B cell (primary cell): ENCODE measurements at regions not wholly inside any gene's neighbourhood (a gene's known extent, or its start where the extent isn't known, plus 50 kb on each side); places are given as distances from the start of the nearest gene placed in this dataset.

ENCODE experiments used
- ATAC-seq: fragments of 200-7000 bp; cut with Tn5 transposase; one replicate; pipeline ENCODE4 v1.10.0; 2021; ENCODE audit warnings: low read depth, mild to moderate bottlenecking, moderate number of reproducible peaks, moderate library complexity
- CTCF ChIA-PET: fragments of 350-600 bp; sonication (Branson Sonifier 250); formaldehyde crosslinking; loops from one replicate; lab custom pipeline; 2021; ENCODE audit warnings: antibody characterized with exemption, inconsistent platforms; lab: Charles Lee
- POLR2A ChIA-PET: fragments of 350-600 bp; sonication (Branson Sonifier 250); formaldehyde crosslinking; loops from one replicate; lab custom pipeline; 2021; ENCODE audit warnings: antibody characterized with exemption; lab: Charles Lee
- DNase-seq: peaks from one replicate; pipeline ENCODE4 v3.0.0; 2013
- H2AFZ ChIP-seq: 2 replicates; pipeline ENCODE4 v1.6.1; 2012; ENCODE audit warnings: mild to moderate bottlenecking, low read depth, low read length; ENCODE audit not compliant: insufficient read depth, poor library complexity, severe bottlenecking
- H3K27ac ChIP-seq, 2 donors: 1 replicate in 1 of 2; 2 replicates in 1 of 2; pipeline ENCODE4 v1.5.1; 2012 to 2013; ENCODE audit warnings: low read length in 2 of 2, mild to moderate bottlenecking in 2 of 2, moderate library complexity in 1 of 2
- H3K27me3 ChIP-seq, 4 experiments: fragments of 200-600 bp in 1 of 4; sonication (generic) in 1 of 4; replicated peaks in 1 of 4; 1 replicate in 2 of 4; 2 replicates in 2 of 4; pipeline versions ENCODE4 v1.6.1 to v1.7.0; 2013 to 2016; ENCODE audit warnings: low read length in 3 of 4, mild to moderate bottlenecking in 2 of 4, mixed read lengths in 1 of 4, moderate library complexity in 1 of 4; ENCODE audit not compliant: insufficient read depth in 4 of 4, control insufficient read depth in 3 of 4; ENCODE audit errors: control extremely low read depth in 1 of 4
- H3K36me3 ChIP-seq, 2 experiments: replicated peaks in 1 of 2; 1 replicate in 1 of 2; 2 replicates in 1 of 2; pipeline versions ENCODE4 v1.6.1 to v1.7.1; 2013; ENCODE audit warnings: low read length in 1 of 2; ENCODE audit not compliant: insufficient read depth in 2 of 2, control insufficient read depth in 1 of 2; ENCODE audit errors: control extremely low read depth in 1 of 2, extremely low read depth in 1 of 2
- H3K4me1 ChIP-seq, 2 donors: fragments of 200-600 bp in 1 of 2; sonication (generic) in 1 of 2; 1 replicate in 1 of 2; 2 replicates in 1 of 2; pipeline versions ENCODE4 v1.5.1 to v1.6.1; 2013 to 2017; ENCODE audit warnings: low read length in 2 of 2; ENCODE audit not compliant: control insufficient read depth in 2 of 2, insufficient read depth in 2 of 2
- H3K4me2 ChIP-seq: replicated peaks from 2 replicates; pipeline ENCODE3; 2012; ENCODE audit warnings: mild to moderate bottlenecking, low read depth, low read length; ENCODE audit not compliant: poor library complexity, severe bottlenecking
- H3K4me3 ChIP-seq, 5 experiments: fragments of 200-600 bp in 1 of 5; sonication (generic) in 1 of 5; 1 replicate in 3 of 5; 2 replicates in 2 of 5; pipeline versions ENCODE4 v1.5.1 to v1.7.0; 2011 to 2016; ENCODE audit warnings: low read length in 4 of 5, mild to moderate bottlenecking in 4 of 5, low read depth in 2 of 5, control low read depth in 1 of 5, moderate library complexity in 1 of 5; ENCODE audit not compliant: insufficient read depth in 1 of 5; ENCODE audit errors: control extremely low read depth in 1 of 5, extremely low read depth in 1 of 5
- H3K79me2 ChIP-seq: fragments of 200-600 bp; sonication (generic); one replicate; pipeline ENCODE4 v1.6.0; 2016; ENCODE audit warnings: low read length; ENCODE audit not compliant: control insufficient read depth, insufficient read depth
- H3K9ac ChIP-seq: fragments of 200-600 bp; sonication (generic); 2 replicates; pipeline ENCODE4 v1.6.1; 2017; ENCODE audit warnings: mild to moderate bottlenecking, low read length, moderate library complexity
- H3K9me3 ChIP-seq, 3 donors: one replicate each; pipeline versions ENCODE4 v1.6.1 to v1.7.1; 2013; ENCODE audit warnings: low read length in 2 of 3; ENCODE audit not compliant: control insufficient read depth in 2 of 3, insufficient read depth in 1 of 3; ENCODE audit errors: control extremely low read depth in 1 of 3
- H4K20me1 ChIP-seq: 2 replicates; pipeline ENCODE4 v1.6.0; 2012; ENCODE audit warnings: mild to moderate bottlenecking, low read length; ENCODE audit not compliant: insufficient read depth, control insufficient read depth, poor library complexity, severe bottlenecking
- H3K27ac Mint-ChIP-seq: one replicate; pipeline ENCODE4 v1.8.0; 2021; ENCODE audit warnings: mixed read lengths
- H3K27me3 Mint-ChIP-seq: one replicate; pipeline ENCODE4 v1.8.0; 2021; ENCODE audit warnings: mixed read lengths
- H3K4me1 Mint-ChIP-seq: one replicate; pipeline ENCODE4 v1.8.0; 2021; ENCODE audit warnings: mixed read lengths
- H3K4me3 Mint-ChIP-seq: one replicate; pipeline ENCODE4 v1.8.0; 2021; ENCODE audit warnings: mixed read lengths
- H3K9me3 Mint-ChIP-seq: one replicate; pipeline ENCODE4 v1.8.0; 2022; ENCODE audit warnings: mixed read lengths; ENCODE audit not compliant: insufficient read depth
- CTCF ChIP-seq: fragments of 200-600 bp; IDR thresholded peaks from one replicate; pipeline ENCODE4 v1.8.0; 2022; ENCODE audit warnings: antibody characterized with exemption, mild to moderate bottlenecking
- EZH2 ChIP-seq: IDR thresholded peaks from 2 replicates; pipeline ENCODE4 v1.6.1; 2012; ENCODE audit warnings: borderline replicate concordance, low read depth, mild to moderate bottlenecking, moderate library complexity, low read length; ENCODE audit not compliant: insufficient read depth, poor library complexity, severe bottlenecking
- WGBS: methylation state at CpG from one replicate; pipeline ENCODE4 v1.1.5; 2013; ENCODE audit warnings: missing lambda C conversion rate; ENCODE audit not compliant: insufficient coverage; 5-methylcytosine and 5-hydroxymethylcytosine counted together
- intact Hi-C: fragments of 100-400 bp; cut with micrococcal nuclease; formaldehyde crosslinking; loops from one replicate; pipeline ENCODE4 v1.10.0; 2022

DNA sequence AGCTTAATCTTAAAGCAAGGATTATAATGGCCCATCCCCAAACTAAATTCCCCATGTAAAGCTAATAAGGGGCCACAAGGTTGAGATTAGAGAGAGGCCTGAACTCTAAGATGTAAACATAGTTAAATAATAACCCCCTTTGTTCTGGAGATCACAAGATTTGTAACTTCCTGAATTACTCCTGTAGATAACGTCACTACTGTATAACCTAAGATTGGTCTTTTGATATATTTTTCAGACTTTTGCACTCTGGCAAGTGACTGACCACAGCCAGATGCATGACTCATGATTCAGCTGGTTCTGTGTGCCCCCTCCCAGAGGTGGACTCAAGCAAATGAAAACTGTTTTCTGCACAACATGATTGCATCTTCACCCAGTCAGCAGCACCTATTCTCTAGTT lies 686.0 kb upstream of the DDX18 start:
- TF ChIP-seq CTCF: no peak
- TF ChIP-seq EZH2: no peak
- no peak overlapping the region for H3K27ac Mint-ChIP-seq
- Histone ChIP-seq H3K9ac (no peak overlapping the region), H3K27ac (no peak overlapping the region), H3K9me3 (peaks cover 0 to 7% (median 2%) of the 10 kb centered on the region in 3 donors), H3K36me3 (no peaks in the 10 kb centered on the region), H3K4me2 (no peak overlapping the region), H3K79me2 (no peaks in the 10 kb centered on the region), H3K4me1 (no peaks in the 10 kb centered on the region), H3K4me3 (no peak overlapping the region), H2AFZ (no peak overlapping the region), H4K20me1 (no peaks in the 10 kb centered on the region), H3K27me3 (no peaks in the 10 kb centered on the region)
- 0% methylated on average over 1 of the region's 1 CpG for WGBS
- H3K27me3 Mint-ChIP-seq: no peaks in the 10 kb centered on the region
- no peaks in the 10 kb centered on the region for H3K4me1 Mint-ChIP-seq
- no peaks in the 10 kb centered on the region for H3K9me3 Mint-ChIP-seq
- no peak for ATAC-seq
- no peak for DNase-seq
- POLR2A ChIA-PET: no interaction called here
- intact Hi-C loops: no loop called here
- CTCF ChIA-PET: no interaction called here
- H3K4me3 Mint-ChIP-seq: no peak overlapping the region

- Mint-ChIP-seq H3K9me3 (peaks cover 3% of the 10 kb centered on the region), H3K27me3 (no peaks in the 10 kb centered on the region), H3K4me1 (no peaks in the 10 kb centered on the region), H3K27ac (no peak overlapping the region), H3K4me3 (no peak overlapping the region)
- WGBS: no CpG with 5 or more reads among the region's 2 CpGs
- Histone ChIP-seq H3K27me3 (no peaks in the 10 kb centered on the region), H3K4me1 (no peaks in the 10 kb centered on the region), H2AFZ (no peak overlapping the region), H3K36me3 (no peaks in the 10 kb centered on the region), H3K4me3 (no peak overlapping the region), H3K9ac (no peak overlapping the region), H3K4me2 (no peak overlapping the region), H3K9me3 (peaks cover 0 to 2% (median 0%) of the 10 kb centered on the region in 3 donors), H3K27ac (no peak overlapping the region), H4K20me1 (no peaks in the 10 kb centered on the region), H3K79me2 (no peaks in the 10 kb centered on the region)
- intact Hi-C loops: no loop called here
- DNase-seq (no peak), ATAC-seq (no peak)
- TF ChIP-seq CTCF: no peak
- no peak for TF ChIP-seq EZH2
- POLR2A ChIA-PET: no interaction called here
- CTCF ChIA-PET: no interaction called here
Measured at GRCh38 chr2:117137371-117137770, 677.1 kb upstream of the DDX18 start.
